Stimulated activated CD4-positive, alpha-beta T cell treated with anti-CD3 and anti-CD28 coated beads, Interleukin-1b, Interleukin-23, amount 100 ng/mL, for 4 hours (primary cell): ENCODE measurements at regions not wholly inside any gene's neighbourhood (a gene's known extent, or its start where the extent isn't known, plus 50 kb on each side); places are given as distances from the start of the nearest gene placed in this dataset.
"Not testable (repeated sequence)": the region's sequence is repeated elsewhere in the genome, so short reads cannot be mapped to it uniquely, and the experiment has no call there.

Experiments used
- DNase-seq, 2 donors: peaks; one replicate each; pipeline ENCODE4 v3.0.0-alpha.2; 2020; ENCODE audit warnings: low read depth in 2 of 2

- not testable (repeated sequence) for DNase-seq
Observed at GRCh38 chr10:22079921-22080320, 76.4 kb upstream of the DNAJC1 start.

- DNase-seq, result no peak
Observed at GRCh38 chr10:22071332-22071731, 67.8 kb upstream of the DNAJC1 start.

- no peak for DNase-seq
Observed at GRCh38 chr10:22067091-22067490, 63.6 kb upstream of the DNAJC1 start.

- not testable (repeated sequence) for DNase-seq
Observed at GRCh38 chr10:22060984-22061383, 57.5 kb upstream of the DNAJC1 start.

GRCh38 chr10:22058201-22058600 is 54.7 kb upstream of the DNAJC1 start:
- no peak for DNase-seq

GRCh38 chr10:22054961-22055360 is 51.4 kb upstream of the DNAJC1 start:
- DNase-seq, result no peak
